OCI-LY3 (cell line): ENCODE measurements at regions not wholly inside any gene's neighbourhood (a gene's known extent, or its start where the extent isn't known, plus 50 kb on each side); places are given as distances from the start of the nearest gene placed in this dataset.

Source experiments
- CTCF ChIP-seq: fragments of 200-600, 300-600 bp; sonication (generic); IDR thresholded peaks from 2 replicates; pipeline ENCODE4 v1.5.1; 2014; ENCODE audit warnings: antibody characterized with exemption, low read length, low read depth
- EZH2phosphoT487 ChIP-seq: fragments of 200-600 bp; shearing (Covaris generic); IDR thresholded peaks from 2 replicates; pipeline ENCODE4 v1.6.1; 2018; ENCODE audit warnings: antibody characterized with exemption, mixed run types, low read depth

- TF ChIP-seq CTCF (no peak), EZH2phosphoT487 (no peak)
Observed at GRCh38 chr3:144529566-144529965, 557.9 kb downstream of the DIPK2A start.
